ENCODE measurements at regions not wholly inside any gene's neighbourhood (a gene's known extent, or its start where the extent isn't known, plus 50 kb on each side); places are given as distances from the start of the nearest gene placed in this dataset.

GRCh38 chr3:8341821-8342247 lies 159.8 kb upstream of the LMCD1 start:
- Histone ChIP-seq H3K4me2 (ENCODE audit: low read length) (no peak overlapping the region), H4K20me1 (ENCODE audit: control insufficient read depth, insufficient read depth, low read depth, low read length) (no peaks in the 10 kb centered on the region), H3K79me2 (ENCODE audit: control insufficient read depth, low read length) (no peaks in the 10 kb centered on the region), H3K27ac (ENCODE audit: low read depth, low read length) (no peak overlapping the region), H3F3A (ENCODE audit: control insufficient read depth, insufficient read depth) (no peaks in the 10 kb centered on the region), H3K36me3 (ENCODE audit: control insufficient read depth, low read length) (no peaks in the 10 kb centered on the region), H3K27me3 (ENCODE audit: control insufficient read depth, low read length) (no peaks in the 10 kb centered on the region), H3K9me3 (ENCODE audit: control insufficient read depth, insufficient read depth, low read length) (no peaks in the 10 kb centered on the region; the same call in 1 of the 2 replicates), H3K9me2 (replicated peaks; ENCODE audit: control insufficient read depth, low read length) (no peaks in the 10 kb centered on the region), H3K4me1 (ENCODE audit: control insufficient read depth, low read length) (no peaks in the 10 kb centered on the region), H3K4me3 (ENCODE audit: low read length) (no peak overlapping the region)
- TF ChIP-seq CTCF (IDR thresholded peaks at IDR 0.05; ENCODE audit: low read depth, low read length, poor library complexity, severe bottlenecking) (no peak), EZH2phosphoT487 (IDR thresholded peaks at IDR 0.05; ENCODE audit: borderline replicate concordance, low read length) (no peak)

GRCh38 chr3:8343058-8343457 lies 158.6 kb upstream of the LMCD1 start:
- H3K4me2 ChIP-seq (ENCODE audit: low read length), result no peak overlapping the region
- no peak overlapping the region for H3K27ac ChIP-seq (ENCODE audit: low read depth, low read length)
- H3K27me3 ChIP-seq (ENCODE audit: control insufficient read depth, low read length), result no peaks in the 10 kb centered on the region
- no peaks in the 10 kb centered on the region for H3K36me3 ChIP-seq (ENCODE audit: control insufficient read depth, low read length)
- TF ChIP-seq CTCF (IDR thresholded peaks at IDR 0.05; ENCODE audit: low read depth, low read length, poor library complexity, severe bottlenecking) (no peak), EZH2phosphoT487 (IDR thresholded peaks at IDR 0.05; ENCODE audit: borderline replicate concordance, low read length) (no peak)
- no peaks in the 10 kb centered on the region; the same call in 1 of the 2 replicates for H3K9me3 ChIP-seq (ENCODE audit: control insufficient read depth, insufficient read depth, low read length)
- no peaks in the 10 kb centered on the region for H4K20me1 ChIP-seq (ENCODE audit: control insufficient read depth, insufficient read depth, low read depth, low read length)
- no peaks in the 10 kb centered on the region for H3F3A ChIP-seq (ENCODE audit: control insufficient read depth, insufficient read depth)
- H3K4me3 ChIP-seq (ENCODE audit: low read length), result no peak overlapping the region
- no peaks in the 10 kb centered on the region for H3K4me1 ChIP-seq (ENCODE audit: control insufficient read depth, low read length)
- H3K79me2 ChIP-seq (ENCODE audit: control insufficient read depth, low read length), result no peaks in the 10 kb centered on the region
- no peaks in the 10 kb centered on the region for H3K9me2 ChIP-seq (replicated peaks; ENCODE audit: control insufficient read depth, low read length)

- no peak overlapping the region for H3K4me2 ChIP-seq (ENCODE audit: low read length)
- no peaks in the 10 kb centered on the region for H3K27me3 ChIP-seq (ENCODE audit: control insufficient read depth, low read length)
- no peaks in the 10 kb centered on the region for H3K4me1 ChIP-seq (ENCODE audit: control insufficient read depth, low read length)
- H3K36me3 ChIP-seq (ENCODE audit: control insufficient read depth, low read length), result no peaks in the 10 kb centered on the region
- H3K27ac ChIP-seq (ENCODE audit: low read depth, low read length), result no peak overlapping the region
- no peaks in the 10 kb centered on the region for H3K9me2 ChIP-seq (replicated peaks; ENCODE audit: control insufficient read depth, low read length)
- H3K4me3 ChIP-seq (ENCODE audit: low read length), result no peak overlapping the region
- H3F3A ChIP-seq (ENCODE audit: control insufficient read depth, insufficient read depth), result no peaks in the 10 kb centered on the region
- TF ChIP-seq CTCF (IDR thresholded peaks at IDR 0.05; ENCODE audit: low read depth, low read length, poor library complexity, severe bottlenecking) (no peak), EZH2phosphoT487 (IDR thresholded peaks at IDR 0.05; ENCODE audit: borderline replicate concordance, low read length) (no peak)
- H4K20me1 ChIP-seq (ENCODE audit: control insufficient read depth, insufficient read depth, low read depth, low read length), result no peaks in the 10 kb centered on the region
- H3K79me2 ChIP-seq (ENCODE audit: control insufficient read depth, low read length), result no peaks in the 10 kb centered on the region
- no peaks in the 10 kb centered on the region; the same call in 1 of the 2 replicates for H3K9me3 ChIP-seq (ENCODE audit: control insufficient read depth, insufficient read depth, low read length)
Observed at GRCh38 chr3:8345398-8345797, 156.2 kb upstream of the LMCD1 start.

Data from DOHH2 (cell line).